Lower leg skin (tissue), 3 donors: ENCODE measurements at regions not wholly inside any gene's neighbourhood (a gene's known extent, or its start where the extent isn't known, plus 50 kb on each side); places are given as distances from the start of the nearest gene placed in this dataset.

Experiments
- CTCF ChIP-seq, 3 donors: fragments of 450-650 bp; IDR thresholded peaks; one replicate each; pipeline ENCODE4 v1.5.1; 2016; ENCODE audit warnings: antibody characterized with exemption in 3 of 3, mild to moderate bottlenecking in 3 of 3, moderate library complexity in 2 of 3
- POLR2A ChIP-seq, 2 donors: fragments of 450-650 bp; IDR thresholded peaks; one replicate each; pipeline ENCODE4 v1.6.1; 2016 to 2017; ENCODE audit warnings: antibody characterized with exemption in 2 of 2, mild to moderate bottlenecking in 1 of 2, moderate library complexity in 1 of 2

GRCh38 chr2:45085487-45085886, 76.2 kb upstream of the SIX2 start:
- TF ChIP-seq CTCF (IDR thresholded peaks at IDR 0.05) (no peak), POLR2A (IDR thresholded peaks at IDR 0.05) (no peak)
